Lung (tissue), 11 donors: ENCODE measurements at regions not wholly inside any gene's neighbourhood (a gene's known extent, or its start where the extent isn't known, plus 50 kb on each side); places are given as distances from the start of the nearest gene placed in this dataset.
A peak's percentile ranks its signal among the peaks of the same experiment; 100 is the strongest.

ENCODE experiments used
- ATAC-seq: fragments of 200-7000 bp; cut with Tn5 transposase; one replicate; pipeline ENCODE4 v1.9.1; 2020; ENCODE audit warnings: moderate number of reproducible peaks; ENCODE audit not compliant: insufficient read depth, low FRiP score
- DNase-seq, 3 donors: peaks; one replicate each; pipeline ENCODE4 v3.0.0-alpha.2; 2013 to 2017
- H3K27ac ChIP-seq, 2 donors: one replicate each; pipeline ENCODE4 v1.5.1; 2013; ENCODE audit warnings: mild to moderate bottlenecking in 2 of 2, moderate library complexity in 2 of 2, control low read depth in 1 of 2, inconsistent platforms in 1 of 2, low read depth in 1 of 2, low read length in 1 of 2
- H3K27me3 ChIP-seq, 3 donors: one replicate each; pipeline ENCODE4 v1.5.1; 2013; ENCODE audit warnings: low read length in 2 of 3; ENCODE audit not compliant: control insufficient read depth in 3 of 3, insufficient read depth in 3 of 3
- H3K36me3 ChIP-seq, 4 donors: one replicate each; pipeline ENCODE4 v1.5.1; 2013; ENCODE audit warnings: low read length in 4 of 4, mild to moderate bottlenecking in 1 of 4, moderate library complexity in 1 of 4; ENCODE audit not compliant: control insufficient read depth in 4 of 4, insufficient read depth in 4 of 4
- H3K4me1 ChIP-seq, 5 donors: one replicate each; pipeline ENCODE4 v1.5.1; 2013; ENCODE audit warnings: low read length in 5 of 5, mild to moderate bottlenecking in 2 of 5, moderate library complexity in 1 of 5; ENCODE audit not compliant: control insufficient read depth in 5 of 5, insufficient read depth in 5 of 5
- H3K4me3 ChIP-seq: one replicate; pipeline ENCODE4 v1.5.1; 2013; ENCODE audit warnings: mild to moderate bottlenecking, control low read depth, moderate library complexity
- H3K9ac ChIP-seq, 2 donors: one replicate each; pipeline ENCODE4 v1.5.1; 2013; ENCODE audit warnings: low read length in 2 of 2, control low read depth in 1 of 2; ENCODE audit not compliant: insufficient read depth in 1 of 2
- H3K9me3 ChIP-seq, 4 donors: one replicate each; pipeline ENCODE4 v1.5.1; 2013; ENCODE audit warnings: low read length in 3 of 4, mild to moderate bottlenecking in 1 of 4, moderate library complexity in 1 of 4; ENCODE audit not compliant: control insufficient read depth in 4 of 4, insufficient read depth in 3 of 4
- CTCF ChIP-seq: IDR thresholded peaks from 2 replicates; pipeline ENCODE4 v1.5.1; 2012; ENCODE audit warnings: mild to moderate bottlenecking; ENCODE audit errors: control extremely low read depth, extremely low read depth
- WGBS, 2 donors: extraction: QIAGEN DNeasy Blood & Tissue Kit; methylation state at CpG; one replicate each; pipeline ENCODE4 v1.1.7; 2013; 5-methylcytosine and 5-hydroxymethylcytosine counted together
- donor health status: control.
- donor health status: control.
- donor health status: Bipolar disorder and iron deficiency.
- donor health status: healthy.
- donor health status: DM: yes; HTN: yes; CAD: no.

GRCh38 chr9:91073049-91073810 is 271.6 kb downstream of the SYK start:
- no peak for DNase-seq
- H3K9ac ChIP-seq = no peak overlapping the region
- peaks cover 0 to 1% (median 0%) of the 10 kb centered on the region in 4 donors for H3K9me3 ChIP-seq
- TF ChIP-seq CTCF = no peak
- peak overlapping the region in 1 of 2 donors; percentile 20 for H3K27ac ChIP-seq
- ATAC-seq = no peak
- no peaks in the 10 kb centered on the region for H3K27me3 ChIP-seq
- peaks cover 0 to 8% (median 0%) of the 10 kb centered on the region in 5 donors for H3K4me1 ChIP-seq
- no peak overlapping the region for H3K4me3 ChIP-seq
- 76 to 88% methylated on average over 10 of the region's 10 CpGs for WGBS, 2 donors
- no peaks in the 10 kb centered on the region for H3K36me3 ChIP-seq

GRCh38 chr9:91073811-91074771 is 272.5 kb downstream of the SYK start:
- Histone ChIP-seq H3K27me3 (no peaks in the 10 kb centered on the region), H3K9ac (no peak overlapping the region), H3K27ac (no peak overlapping the region), H3K4me1 (peaks cover 0 to 9% (median 0%) of the 10 kb centered on the region in 5 donors), H3K36me3 (no peaks in the 10 kb centered on the region), H3K4me3 (no peak overlapping the region), H3K9me3 (peaks cover 0 to 1% (median 0%) of the 10 kb centered on the region in 4 donors)
- DNase-seq (no peak), ATAC-seq (no peak)
- no peak for TF ChIP-seq CTCF
- 87 to 91% methylated on average over 14 of the region's 14 CpGs for WGBS, 2 donors

- Histone ChIP-seq H3K4me3 (no peak overlapping the region), H3K27ac (no peak overlapping the region), H3K9ac (no peak overlapping the region), H3K9me3 (no peaks in the 10 kb centered on the region), H3K36me3 (no peaks in the 10 kb centered on the region), H3K4me1 (peaks cover 0 to 9% (median 0%) of the 10 kb centered on the region in 5 donors), H3K27me3 (no peaks in the 10 kb centered on the region)
- DNase-seq (no peak), ATAC-seq (no peak)
- no peak for TF ChIP-seq CTCF
- 93 to 94% methylated on average over 13 of the region's 13 CpGs for WGBS, 2 donors
Observed at GRCh38 chr9:91074866-91075265, 273.2 kb downstream of the SYK start.
